ENCODE measurements at regions not wholly inside any gene's neighbourhood (a gene's known extent, or its start where the extent isn't known, plus 50 kb on each side); places are given as distances from the start of the nearest gene placed in this dataset.

DNA sequence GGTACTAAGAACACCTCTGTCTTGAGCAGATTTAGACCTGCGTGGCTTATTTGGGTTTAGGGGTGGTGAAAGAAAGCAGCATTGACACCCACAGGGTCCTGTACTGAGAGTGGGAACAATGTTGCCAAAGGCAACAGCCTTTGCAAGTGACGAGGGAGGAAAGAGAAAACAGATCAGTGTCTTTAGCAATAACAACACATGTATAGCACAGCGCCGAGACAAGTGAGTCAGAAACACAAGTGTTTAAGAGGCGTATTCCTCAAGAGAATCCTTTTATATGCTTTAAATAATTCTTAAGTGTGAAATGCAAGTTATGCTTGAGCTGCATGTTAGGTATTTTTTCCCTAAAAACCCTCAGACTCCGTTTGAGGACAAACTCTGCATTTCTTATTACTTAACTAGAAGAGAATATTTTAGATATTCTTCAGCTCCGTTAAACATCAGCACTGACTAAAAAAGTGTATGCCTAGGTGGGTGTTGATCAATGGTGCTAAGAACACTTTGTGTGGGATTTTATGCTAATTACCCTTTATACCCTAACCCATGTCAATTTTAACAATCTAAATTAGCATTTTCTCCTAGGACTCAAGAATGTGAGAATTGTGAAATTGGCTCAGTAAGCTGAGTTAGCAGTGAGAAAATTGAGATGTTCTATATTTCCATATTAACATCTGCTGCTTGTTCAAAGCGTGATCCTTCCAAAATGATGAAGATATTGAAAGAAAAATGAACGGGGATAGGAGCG is 1095.4 kb upstream of the CELF2 start:
- no peak overlapping the region for H3K27ac Mint-ChIP-seq
- TF ChIP-seq, protein P1, sequence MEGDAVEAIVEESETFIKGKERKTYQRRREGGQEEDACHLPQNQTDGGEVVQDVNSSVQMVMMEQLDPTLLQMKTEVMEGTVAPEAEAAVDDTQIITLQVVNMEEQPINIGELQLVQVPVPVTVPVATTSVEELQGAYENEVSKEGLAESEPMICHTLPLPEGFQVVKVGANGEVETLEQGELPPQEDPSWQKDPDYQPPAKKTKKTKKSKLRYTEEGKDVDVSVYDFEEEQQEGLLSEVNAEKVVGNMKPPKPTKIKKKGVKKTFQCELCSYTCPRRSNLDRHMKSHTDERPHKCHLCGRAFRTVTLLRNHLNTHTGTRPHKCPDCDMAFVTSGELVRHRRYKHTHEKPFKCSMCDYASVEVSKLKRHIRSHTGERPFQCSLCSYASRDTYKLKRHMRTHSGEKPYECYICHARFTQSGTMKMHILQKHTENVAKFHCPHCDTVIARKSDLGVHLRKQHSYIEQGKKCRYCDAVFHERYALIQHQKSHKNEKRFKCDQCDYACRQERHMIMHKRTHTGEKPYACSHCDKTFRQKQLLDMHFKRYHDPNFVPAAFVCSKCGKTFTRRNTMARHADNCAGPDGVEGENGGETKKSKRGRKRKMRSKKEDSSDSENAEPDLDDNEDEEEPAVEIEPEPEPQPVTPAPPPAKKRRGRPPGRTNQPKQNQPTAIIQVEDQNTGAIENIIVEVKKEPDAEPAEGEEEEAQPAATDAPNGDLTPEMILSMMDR (IDR thresholded peaks at IDR 0.05): no peak
- H3K9me3 Mint-ChIP-seq: peaks cover 3% of the 10 kb centered on the region
- DNase-seq: no peak
- H3K4me1 Mint-ChIP-seq (ENCODE audit: low read depth): no peaks in the 10 kb centered on the region
- intact Hi-C loops (cut with micrococcal nuclease): no loop called here
- ChIA-PET CTCF (no interaction called here), POLR2A (no interaction called here)
- no peaks in the 10 kb centered on the region for H3K36me3 Mint-ChIP-seq (ENCODE audit: low read depth)
- H3K4me3 Mint-ChIP-seq: no peak overlapping the region
- H3K27me3 Mint-ChIP-seq: peaks cover 6% of the 10 kb centered on the region
- ATAC-seq: no peak

DNA sequence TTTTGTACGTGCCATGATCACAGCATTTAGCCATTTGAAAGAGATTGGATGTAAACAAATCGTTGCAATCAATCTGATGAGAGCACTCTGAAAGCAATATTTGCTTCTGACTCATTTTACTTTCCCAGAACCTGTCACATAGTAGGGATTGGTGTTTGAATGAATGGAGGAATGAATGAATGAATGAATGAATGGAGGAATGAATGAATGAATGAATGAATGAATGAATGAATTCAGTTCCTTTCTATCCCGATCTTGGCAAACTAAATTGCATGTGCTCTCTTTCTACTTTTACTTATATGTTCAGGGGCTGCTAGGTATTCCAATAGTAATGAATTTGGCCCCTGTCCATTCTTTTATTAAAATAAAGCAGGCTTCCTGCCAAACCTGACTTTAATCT is 1091.7 kb upstream of the CELF2 start:
- DNase-seq (no peak), ATAC-seq (no peak)
- no peak overlapping the region for H3K27ac Mint-ChIP-seq
- no peak overlapping the region for H3K4me3 Mint-ChIP-seq
- H3K36me3 Mint-ChIP-seq (ENCODE audit: low read depth): no peaks in the 10 kb centered on the region
- H3K4me1 Mint-ChIP-seq (ENCODE audit: low read depth): no peaks in the 10 kb centered on the region
- CTCF ChIA-PET: no interaction called here
- TF ChIP-seq, protein P1 (IDR thresholded peaks at IDR 0.05): no peak
- no peaks in the 10 kb centered on the region for H3K9me3 Mint-ChIP-seq
- intact Hi-C loops (cut with micrococcal nuclease): no loop called here
- POLR2A ChIA-PET: no interaction called here
- peaks cover 1% of the 10 kb centered on the region for H3K27me3 Mint-ChIP-seq

DNA sequence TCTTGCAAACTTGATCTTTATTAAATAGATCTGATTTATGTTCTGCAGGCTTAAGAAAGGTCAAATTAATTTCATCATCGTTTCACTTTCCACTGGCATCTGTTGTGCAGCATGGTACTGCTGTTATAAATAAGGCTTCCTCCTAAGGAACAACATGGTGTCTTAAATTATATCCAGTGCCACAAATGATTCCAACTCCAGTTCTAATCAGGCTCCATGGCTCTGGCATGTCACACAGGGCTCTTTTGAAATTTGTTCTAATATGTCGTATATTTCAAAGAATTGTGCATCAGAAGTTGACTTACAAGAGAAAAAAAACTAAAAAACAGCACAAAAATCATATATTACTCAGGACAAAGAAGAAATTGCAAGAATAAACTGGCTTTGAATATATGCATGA is 1090.8 kb upstream of the CELF2 start:
- POLR2A ChIA-PET: no interaction called here
- H3K9me3 Mint-ChIP-seq: no peaks in the 10 kb centered on the region
- H3K27me3 Mint-ChIP-seq: peaks cover 1% of the 10 kb centered on the region
- H3K4me3 Mint-ChIP-seq: no peak overlapping the region
- CTCF ChIA-PET: no interaction called here
- ATAC-seq (no peak), DNase-seq (no peak)
- no peak overlapping the region for H3K27ac Mint-ChIP-seq
- H3K4me1 Mint-ChIP-seq (ENCODE audit: low read depth): no peaks in the 10 kb centered on the region
- intact Hi-C loops (cut with micrococcal nuclease): no loop called here
- TF ChIP-seq, protein P1 (IDR thresholded peaks at IDR 0.05): no peak
- no peaks in the 10 kb centered on the region for H3K36me3 Mint-ChIP-seq (ENCODE audit: low read depth)

DNA sequence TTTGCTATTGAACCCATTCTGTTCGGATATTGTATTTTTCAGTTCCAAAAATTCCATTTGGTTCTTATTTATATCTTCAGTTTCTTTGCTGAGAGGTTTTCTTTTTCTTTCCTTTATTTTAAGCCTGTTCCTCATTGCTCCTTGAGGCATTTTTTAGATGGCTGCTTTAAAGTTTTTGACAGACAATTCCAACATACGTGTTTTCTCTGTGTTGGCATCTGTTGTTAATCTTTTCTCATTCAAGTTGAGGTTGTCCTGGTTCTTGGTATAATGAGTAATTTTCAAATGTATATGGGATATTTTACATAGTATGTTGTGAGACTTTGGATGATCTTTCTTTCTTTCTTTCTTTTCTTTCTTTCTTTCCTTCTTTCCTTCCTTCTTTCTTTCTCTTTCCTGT is 1078.0 kb upstream of the CELF2 start:
- intact Hi-C loops (cut with micrococcal nuclease): no loop called here
- POLR2A ChIA-PET: no interaction called here
- H3K27ac Mint-ChIP-seq: no peak overlapping the region
- no peaks in the 10 kb centered on the region for H3K9me3 Mint-ChIP-seq
- TF ChIP-seq, protein P1 (IDR thresholded peaks at IDR 0.05): no peak
- no peaks in the 10 kb centered on the region for H3K36me3 Mint-ChIP-seq (ENCODE audit: low read depth)
- no peak for DNase-seq
- no peak overlapping the region for H3K4me3 Mint-ChIP-seq
- CTCF ChIA-PET: no interaction called here
- ATAC-seq: no peak
- no peaks in the 10 kb centered on the region for H3K27me3 Mint-ChIP-seq
- no peaks in the 10 kb centered on the region for H3K4me1 Mint-ChIP-seq (ENCODE audit: low read depth)

DNA sequence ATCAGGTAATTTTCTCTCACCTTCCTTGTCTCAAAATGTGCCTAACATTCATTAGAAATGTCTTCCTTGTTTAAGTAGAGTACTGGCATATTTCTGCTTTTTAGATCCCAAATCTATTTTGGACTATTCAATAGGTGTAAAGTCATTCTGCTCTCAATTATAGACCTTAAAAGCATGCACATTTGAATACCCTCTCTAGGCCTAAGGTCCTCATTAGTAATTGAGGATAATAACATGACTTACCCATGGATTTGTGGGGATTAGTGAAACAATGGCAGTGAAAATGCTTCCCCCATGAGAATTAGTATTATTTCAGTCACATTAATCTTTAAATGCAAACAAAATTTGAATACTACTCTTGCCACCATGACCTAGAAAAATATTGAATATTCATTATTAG is 1073.0 kb upstream of the CELF2 start:
- POLR2A ChIA-PET: no interaction called here
- CTCF ChIA-PET: no interaction called here
- intact Hi-C loops (cut with micrococcal nuclease): no loop called here

More for the DNA sequence above, 1073.0 kb upstream of the CELF2 start:
- Mint-ChIP-seq H3K27me3 (no peaks in the 10 kb centered on the region), H3K4me3 (no peak overlapping the region), H3K4me1 (ENCODE audit: low read depth) (no peaks in the 10 kb centered on the region), H3K9me3 (no peaks in the 10 kb centered on the region), H3K27ac (no peak overlapping the region), H3K36me3 (ENCODE audit: low read depth) (no peaks in the 10 kb centered on the region)
- TF ChIP-seq, protein P1 (IDR thresholded peaks at IDR 0.05): no peak
- DNase-seq: no peak
- no peak for ATAC-seq

All from activated CD8-positive, alpha-beta T cell treated with anti-CD3 and anti-CD28 coated beads for 36 hours (primary cell).